Spleen (tissue), 11 donors: ENCODE measurements at regions not wholly inside any gene's neighbourhood (a gene's known extent, or its start where the extent isn't known, plus 50 kb on each side); places are given as distances from the start of the nearest gene placed in this dataset.
"Not testable (repeated sequence)": the region's sequence is repeated elsewhere in the genome, so short reads cannot be mapped to it uniquely, and the experiment has no call there.

Source experiments
- DNase-seq: peaks from one replicate; pipeline ENCODE4 v3.0.0-alpha.2; 2020
- H3K27ac ChIP-seq, 8 donors: fragments of 200-600 bp; sonication (generic) in 7 of 8; 1 replicate in 4 of 8; 2 replicates in 4 of 8; pipeline versions ENCODE4 v1.5.0 to v1.8.0; 2016 to 2021; ENCODE audit warnings: inconsistent platforms in 4 of 8, mild to moderate bottlenecking in 4 of 8, moderate library complexity in 1 of 8
- H3K27me3 ChIP-seq, 7 donors: fragments of 200-600 bp; sonication (generic) in 6 of 7; replicated peaks in 1 of 7; 1 replicate in 4 of 7; 2 replicates in 3 of 7; pipeline versions ENCODE4 v1.5.0 to v1.8.0; 2016 to 2021; ENCODE audit warnings: inconsistent platforms in 3 of 7, mild to moderate bottlenecking in 1 of 7
- H3K36me3 ChIP-seq, 6 donors: fragments of 200-600 bp; sonication (generic) in 5 of 6; 1 replicate in 4 of 6; 2 replicates in 2 of 6; pipeline versions ENCODE4 v1.5.0 to v1.8.0; 2016 to 2021; ENCODE audit warnings: inconsistent platforms in 2 of 6
- H3K4me1 ChIP-seq, 6 donors: fragments of 200-600 bp; sonication (generic) in 5 of 6; 1 replicate in 3 of 6; 2 replicates in 3 of 6; pipeline versions ENCODE4 v1.5.0 to v1.8.0; 2016 to 2021; ENCODE audit warnings: inconsistent platforms in 3 of 6
- H3K4me3 ChIP-seq, 8 donors: fragments of 200-600 bp; sonication (generic) in 7 of 8; 1 replicate in 4 of 8; 2 replicates in 4 of 8; pipeline versions ENCODE4 v1.5.0 to v1.8.0; 2016 to 2021; ENCODE audit warnings: inconsistent platforms in 4 of 8, mild to moderate bottlenecking in 4 of 8, moderate library complexity in 2 of 8
- H3K9me3 ChIP-seq, 8 donors: fragments of 200-600 bp; sonication (generic) in 7 of 8; 1 replicate in 4 of 8; 2 replicates in 4 of 8; pipeline versions ENCODE4 v1.5.0 to v1.8.0; 2016 to 2021; ENCODE audit warnings: inconsistent platforms in 4 of 8
- CTCF ChIP-seq, 11 experiments: fragments of 200-600 bp in 7 of 11; fragments of 450-650 bp in 4 of 11; sonication (generic) in 4 of 11; IDR thresholded peaks in 8 of 11; conservative IDR thresholded peaks in 3 of 11; 1 replicate in 7 of 11; 2 replicates in 4 of 11; pipeline versions ENCODE4 v1.4.0 to v1.8.0; 2016 to 2021; ENCODE audit warnings: antibody characterized with exemption in 11 of 11, inconsistent platforms in 4 of 11, mild to moderate bottlenecking in 1 of 11
- POLR2A ChIP-seq, 3 donors: fragments of 450-650 bp; IDR thresholded peaks; one replicate each; pipeline ENCODE4 v1.5.1; 2017; ENCODE audit warnings: antibody characterized with exemption in 3 of 3, mild to moderate bottlenecking in 1 of 3
- POLR2AphosphoS5 ChIP-seq, 3 donors: sonication (generic); formaldehyde crosslinking; IDR thresholded peaks; one replicate each; pipeline ENCODE4 v1.5.1; 2017; ENCODE audit warnings: antibody characterized with exemption in 3 of 3
- WGBS, 5 donors: extraction: QIAGEN DNeasy Blood & Tissue Kit in 3 of 5; methylation state at CpG; one replicate each; pipeline versions ENCODE4 v1.1.5 to v1.1.7; 2013 to 2018; 5-methylcytosine and 5-hydroxymethylcytosine counted together
- intact Hi-C: fragments of 100-400 bp; cut with DNase I; formaldehyde crosslinking; loops from one replicate; pipeline ENCODE4 v1.15.0; 2023; ENCODE audit warnings: low total_unique reads
- donor health status: healthy with polysubstance abuse.
- donor health status: DM: no; HTN: no; CAD: no; lungs with moderate emphysema.
- donor health status: DM: no; HTN: no; CAD: no.
- donor health status: Bipolar disorder and iron deficiency.
- donor health status: healthy.
- donor health status: DM: no; HTN: no; CAD: no.
- donor health status: DM: yes; HTN: yes; CAD: no.

GRCh38 chr18:9020221-9020620 is 82.3 kb upstream of the NDUFV2 start:
- intact Hi-C loops = no loop called here
- peaks cover 0 to 17% (median 7%) of the 10 kb centered on the region in 6 donors for H3K4me1 ChIP-seq
- peaks cover 0 to 7% (median 0%) of the 10 kb centered on the region in 8 donors for H3K9me3 ChIP-seq
- TF ChIP-seq POLR2AphosphoS5 (IDR thresholded peaks at IDR 0.05) = no peak
- no peak for TF ChIP-seq CTCF (IDR thresholded peaks at IDR 0.05 in 8 of 11, conservative IDR thresholded peaks at IDR 0.05 in 3 of 11)
- TF ChIP-seq POLR2A (IDR thresholded peaks at IDR 0.05) = no peak
- no peak overlapping the region for H3K27ac ChIP-seq
- 82 to 95% (median 95%) methylated on average over 3 of the region's 3 CpGs for WGBS, 5 donors
- peaks cover 0 to 10% (median 0%) of the 10 kb centered on the region in 7 donors for H3K27me3 ChIP-seq
- no peaks in the 10 kb centered on the region for H3K36me3 ChIP-seq
- DNase-seq = no peak
- no peak overlapping the region for H3K4me3 ChIP-seq

GRCh38 chr18:9021458-9021857 is 81.0 kb upstream of the NDUFV2 start:
- intact Hi-C loops = no loop called here
- Histone ChIP-seq H3K27ac (no peak overlapping the region), H3K27me3 (peaks cover 0 to 10% (median 0%) of the 10 kb centered on the region in 7 donors), H3K9me3 (peaks cover 0 to 7% (median 0%) of the 10 kb centered on the region in 8 donors), H3K36me3 (no peaks in the 10 kb centered on the region), H3K4me3 (no peak overlapping the region), H3K4me1 (peaks cover 0 to 17% (median 7%) of the 10 kb centered on the region in 6 donors)
- TF ChIP-seq POLR2AphosphoS5 (IDR thresholded peaks at IDR 0.05) (no peak), CTCF (IDR thresholded peaks at IDR 0.05 in 8 of 11, conservative IDR thresholded peaks at IDR 0.05 in 3 of 11) (no peak), POLR2A (IDR thresholded peaks at IDR 0.05) (no peak)
- DNase-seq = no peak
- WGBS, 5 donors = 95 to 98% (median 98%) methylated on average over 3 of the region's 3 CpGs

GRCh38 chr18:9022397-9023155 is 79.9 kb upstream of the NDUFV2 start:
- TF ChIP-seq CTCF (IDR thresholded peaks at IDR 0.05 in 8 of 11, conservative IDR thresholded peaks at IDR 0.05 in 3 of 11) (no peak), POLR2A (IDR thresholded peaks at IDR 0.05) (no peak), POLR2AphosphoS5 (IDR thresholded peaks at IDR 0.05) (no peak)
- intact Hi-C loops = no loop called here
- WGBS, 5 donors = 70 to 77% (median 74%) methylated on average over 8 of the region's 8 CpGs
- Histone ChIP-seq H3K27ac (no peak overlapping the region), H3K4me1 (peaks cover 0 to 6% (median under 1%) of the 10 kb centered on the region in 6 donors), H3K4me3 (no peak overlapping the region), H3K9me3 (peaks cover 0 to 7% (median 0%) of the 10 kb centered on the region in 8 donors), H3K27me3 (peaks cover 0 to under 1% (median 0%) of the 10 kb centered on the region in 7 donors), H3K36me3 (no peaks in the 10 kb centered on the region)
- no peak for DNase-seq

DNA sequence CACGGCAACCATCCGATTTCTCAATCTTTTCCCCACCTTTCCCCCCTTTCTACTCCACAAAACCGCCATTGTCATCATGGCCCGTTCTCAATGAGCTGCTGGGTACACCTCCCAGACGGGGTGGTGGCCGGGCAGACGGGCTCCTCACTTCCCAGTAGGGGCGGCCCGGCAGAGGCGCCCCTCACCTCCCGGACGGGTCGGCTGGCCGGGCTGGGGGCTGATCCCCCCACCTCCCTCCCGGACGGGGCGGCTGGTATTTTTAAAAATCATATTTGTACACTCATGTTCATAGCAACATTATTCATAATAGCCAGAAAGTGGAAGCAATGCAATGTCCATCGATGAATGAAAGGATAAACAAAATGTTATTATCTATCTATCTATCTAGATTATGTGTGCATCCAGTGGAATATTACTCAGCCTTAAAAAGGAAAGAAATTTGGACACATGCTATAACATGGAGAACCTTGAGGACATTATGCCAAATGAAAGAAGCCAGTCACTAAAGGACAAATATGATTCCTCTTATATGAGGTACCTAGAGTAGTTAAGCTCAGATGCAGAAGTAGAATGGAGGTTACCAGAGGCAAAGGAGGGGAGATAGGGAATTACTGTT is 78.4 kb upstream of the NDUFV2 start:
- H3K27ac ChIP-seq, DNase-seq, intact Hi-C loops, H3K4me3 ChIP-seq, H3K9me3 ChIP-seq, H3K4me1 ChIP-seq, H3K36me3 ChIP-seq, H3K27me3 ChIP-seq: not testable (repeated sequence)
- 92 to 97% (median 96%) methylated on average over 14 to 15 of the region's 18 CpGs for WGBS, 5 donors
